Renal cortex interstitium (tissue), 11 donors: ENCODE measurements at regions not wholly inside any gene's neighbourhood (a gene's known extent, or its start where the extent isn't known, plus 50 kb on each side); places are given as distances from the start of the nearest gene placed in this dataset.
"Not testable (repeated sequence)": the region's sequence is repeated elsewhere in the genome, so short reads cannot be mapped to it uniquely, and the experiment has no call there.

Source experiments
- DNase-seq, 11 donors: peaks; one replicate each; pipeline ENCODE4 v3.0.0-alpha.2; 2013; ENCODE audit warnings: low read depth in 9 of 11, low spot score in 4 of 11; ENCODE audit errors: extremely low read depth in 1 of 11

GRCh38 chr7:136116186-136116585 is 139.0 kb upstream of the MTPN start:
- DNase-seq: no peak

GRCh38 chr7:136114966-136115762 is 138.0 kb upstream of the MTPN start:
- no peak for DNase-seq

- not testable (repeated sequence) for DNase-seq
Observed at GRCh38 chr7:136114467-136114866, 137.3 kb upstream of the MTPN start.

- not testable (repeated sequence) for DNase-seq
Observed at GRCh38 chr7:136109037-136109436, 131.9 kb upstream of the MTPN start.

DNA sequence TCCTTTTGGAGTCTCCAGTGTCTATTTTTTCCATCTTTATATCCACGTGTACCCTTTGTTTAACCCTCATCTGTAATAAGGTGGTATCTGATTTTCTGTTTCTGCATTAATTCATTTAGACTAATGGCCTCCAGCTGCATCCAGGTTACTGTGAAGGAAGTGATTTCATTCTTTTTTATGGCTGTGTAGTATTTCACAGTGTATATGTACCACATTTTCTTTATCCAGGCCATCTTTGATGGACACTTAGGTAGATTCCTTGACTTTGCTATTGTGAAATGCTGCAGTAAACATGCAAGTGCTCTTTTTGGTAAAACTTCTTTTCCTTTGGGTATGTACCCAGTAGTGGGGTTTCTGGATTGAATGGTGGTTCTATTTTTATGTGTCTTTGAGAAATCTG is 128.0 kb upstream of the MTPN start:
- DNase-seq: no peak

GRCh38 chr7:136104269-136104603 is 127.1 kb upstream of the MTPN start:
- DNase-seq: no peak

GRCh38 chr7:136103545-136104268 is 126.5 kb upstream of the MTPN start:
- DNase-seq: no peak

- no peak for DNase-seq
Observed at GRCh38 chr7:136102881-136103280, 125.7 kb upstream of the MTPN start.

GRCh38 chr7:136092714-136093113 is 115.6 kb upstream of the MTPN start:
- not testable (repeated sequence) for DNase-seq

DNA sequence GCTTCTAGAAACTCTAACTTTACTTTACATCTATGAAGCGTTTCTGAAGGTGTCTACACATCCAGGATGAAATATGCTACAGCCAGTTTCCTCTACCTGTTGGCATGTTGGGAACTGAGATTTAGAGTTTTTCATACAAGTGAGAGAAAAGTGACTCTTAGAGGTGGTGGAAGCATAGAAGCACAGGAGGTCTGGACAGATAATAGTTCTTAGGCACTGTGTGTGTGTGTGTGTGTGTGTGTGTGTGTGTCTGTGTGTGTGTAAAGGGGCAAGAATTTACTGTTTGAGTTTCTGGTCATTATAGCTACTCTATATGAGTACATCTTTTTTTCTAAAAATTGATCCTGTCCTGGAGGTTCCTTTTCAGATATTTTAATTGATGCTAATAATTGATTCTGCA is 110.7 kb upstream of the MTPN start:
- no peak for DNase-seq

GRCh38 chr7:136086712-136087111 is 109.6 kb upstream of the MTPN start:
- DNase-seq: peak in 1 of 11 donors; percentile 33

DNA sequence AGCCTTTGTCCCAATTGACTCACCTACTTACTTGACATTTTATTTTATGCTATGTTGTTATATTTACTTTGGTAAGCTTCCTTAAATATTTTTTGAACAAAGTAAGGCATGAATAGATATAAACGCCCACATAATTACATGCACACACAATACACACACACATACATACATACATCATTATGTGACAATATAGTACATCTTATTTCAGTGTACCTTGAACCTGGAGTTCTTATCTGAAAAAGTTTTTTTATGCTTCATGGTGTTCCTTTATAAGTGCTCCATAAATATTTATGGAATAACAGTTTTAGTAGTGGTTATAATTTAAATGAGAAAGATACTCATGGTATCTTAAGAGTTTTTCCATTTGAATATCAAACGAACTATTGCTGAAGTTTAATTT is 102.8 kb upstream of the MTPN start:
- no peak for DNase-seq

DNA sequence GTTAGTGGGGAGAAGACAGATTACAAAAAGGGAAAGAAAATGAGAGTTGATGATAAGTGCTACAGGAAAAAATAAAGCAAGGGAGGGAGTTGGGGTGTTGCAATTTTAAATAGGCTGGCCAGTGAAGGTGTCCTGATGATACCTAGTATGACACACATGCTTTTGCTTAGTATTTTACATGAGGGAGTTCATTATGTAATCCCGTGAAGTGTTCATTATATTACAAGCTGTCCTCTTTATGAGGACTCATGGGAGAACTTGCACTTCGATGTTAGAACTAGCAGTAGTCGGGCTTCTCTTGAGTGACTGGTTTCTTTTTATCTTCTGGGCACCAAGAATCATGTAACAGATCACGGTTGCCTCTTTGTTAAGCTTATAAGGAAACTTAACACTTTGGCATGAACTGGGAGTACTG is 102.3 kb upstream of the MTPN start:
- no peak for DNase-seq

GRCh38 chr7:136079066-136079465 is 101.9 kb upstream of the MTPN start:
- DNase-seq: no peak

GRCh38 chr7:136078630-136079029 is 101.5 kb upstream of the MTPN start:
- DNase-seq: no peak

GRCh38 chr7:136076954-136077353 is 99.8 kb upstream of the MTPN start:
- DNase-seq: no peak

DNA sequence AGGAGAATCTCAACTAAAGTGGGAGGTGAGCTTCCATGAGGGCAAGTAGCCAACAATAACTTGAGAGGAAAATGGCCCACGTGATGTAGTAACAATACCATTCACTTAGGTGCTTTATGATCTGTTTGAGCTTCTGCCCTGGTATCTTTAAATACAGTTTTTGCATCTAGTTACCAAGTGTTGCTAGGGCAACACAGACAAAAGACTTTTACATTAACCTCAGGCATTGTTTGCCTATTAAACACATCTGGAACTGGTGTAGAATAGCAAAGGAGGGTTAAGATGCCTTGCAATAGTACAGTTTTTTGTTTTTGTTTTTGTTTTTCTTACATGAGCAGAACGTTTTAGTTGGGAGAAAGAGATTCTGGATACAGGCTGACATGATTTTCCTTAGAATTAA is 97.7 kb upstream of the MTPN start:
- no peak for DNase-seq

- no peak for DNase-seq
Observed at GRCh38 chr7:136072447-136072846, 95.3 kb upstream of the MTPN start.

GRCh38 chr7:136070736-136071505 is 93.8 kb upstream of the MTPN start:
- peak in 4 of 11 donors; percentile 46 to 57 (median 50) for DNase-seq
